Activated naive CD8-positive, alpha-beta T cell treated with anti-CD3 and anti-CD28 coated beads, Interleukin-2, amount 50 U/mL, for 24 hours (primary cell): ENCODE measurements at regions not wholly inside any gene's neighbourhood (a gene's known extent, or its start where the extent isn't known, plus 50 kb on each side); places are given as distances from the start of the nearest gene placed in this dataset.

Experiments used
- ATAC-seq: fragments of 150-1000 bp; cut with Tn5 transposase; one replicate; pipeline ENCODE4 v1.10.0; 2021
- DNase-seq: peaks from one replicate; pipeline ENCODE4 v3.0.0; 2021
- H3K27ac Mint-ChIP-seq: one replicate; pipeline ENCODE4 v1.8.0; 2021; ENCODE audit warnings: mild to moderate bottlenecking, mixed read lengths
- H3K27me3 Mint-ChIP-seq: one replicate; pipeline ENCODE4 v1.8.0; 2021; ENCODE audit warnings: mixed read lengths
- H3K36me3 Mint-ChIP-seq: one replicate; pipeline ENCODE4 v1.8.0; 2021; ENCODE audit warnings: low read depth, mixed read lengths
- H3K4me1 Mint-ChIP-seq: one replicate; pipeline ENCODE4 v1.8.0; 2021; ENCODE audit warnings: mixed read lengths
- H3K4me3 Mint-ChIP-seq: one replicate; pipeline ENCODE4 v1.8.0; 2021; ENCODE audit warnings: mild to moderate bottlenecking, moderate library complexity, mixed read lengths
- H3K9me3 Mint-ChIP-seq: one replicate; pipeline ENCODE4 v1.8.0; 2021; ENCODE audit warnings: mixed read lengths

DNA sequence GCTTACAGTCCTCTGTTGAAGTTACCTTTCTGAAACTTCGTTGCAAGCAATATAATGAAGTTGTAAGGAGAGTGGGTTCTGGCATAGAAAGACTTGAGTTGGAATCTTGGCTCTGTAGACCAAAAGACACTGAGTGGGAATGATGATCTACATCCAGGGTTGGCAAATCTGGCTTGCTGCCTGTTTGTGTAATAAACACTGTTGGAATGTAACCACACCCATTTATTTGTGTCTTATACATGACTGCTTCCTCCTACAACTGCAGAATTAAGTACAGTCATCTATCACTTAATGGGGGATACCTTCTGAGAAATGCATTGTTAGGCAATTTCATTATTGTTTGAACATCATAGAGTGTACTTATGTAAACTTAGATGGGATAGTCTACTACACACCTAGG lies 178.4 kb upstream of the SUCLG2 start:
- DNase-seq (no peak), ATAC-seq (no peak)
- no peaks in the 10 kb centered on the region for H3K27me3 Mint-ChIP-seq
- H3K9me3 Mint-ChIP-seq, result peaks cover 22% of the 10 kb centered on the region
- peaks cover 3% of the 10 kb centered on the region for H3K36me3 Mint-ChIP-seq
- H3K27ac Mint-ChIP-seq, result no peak overlapping the region
- no peak overlapping the region for H3K4me3 Mint-ChIP-seq
- H3K4me1 Mint-ChIP-seq, result no peaks in the 10 kb centered on the region

DNA sequence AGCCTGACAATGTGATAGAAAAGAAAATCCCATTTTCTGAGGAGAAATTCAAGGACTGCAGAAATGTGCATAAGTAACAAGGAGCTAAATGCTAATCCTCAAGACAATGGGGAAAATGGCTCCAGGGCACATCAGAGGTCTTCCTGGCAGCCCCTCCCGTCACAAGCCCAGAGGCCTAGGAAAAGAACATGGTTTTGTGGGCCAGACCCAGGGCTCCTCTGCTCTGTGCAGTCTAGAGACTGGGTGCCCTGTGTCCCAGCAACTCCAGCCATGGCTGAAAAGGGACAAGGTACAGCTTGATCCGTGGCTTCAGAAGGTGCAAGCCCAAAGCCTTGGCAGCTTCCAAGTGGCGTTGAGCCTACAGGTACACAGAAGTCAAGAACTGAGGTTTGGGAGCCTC lies 176.8 kb upstream of the SUCLG2 start:
- DNase-seq (no peak), ATAC-seq (no peak)
- no peak overlapping the region for H3K4me3 Mint-ChIP-seq
- H3K4me1 Mint-ChIP-seq, result no peaks in the 10 kb centered on the region
- peaks cover 22% of the 10 kb centered on the region for H3K9me3 Mint-ChIP-seq
- no peak overlapping the region for H3K27ac Mint-ChIP-seq
- H3K36me3 Mint-ChIP-seq, result peaks cover 3% of the 10 kb centered on the region
- H3K27me3 Mint-ChIP-seq, result no peaks in the 10 kb centered on the region

DNA sequence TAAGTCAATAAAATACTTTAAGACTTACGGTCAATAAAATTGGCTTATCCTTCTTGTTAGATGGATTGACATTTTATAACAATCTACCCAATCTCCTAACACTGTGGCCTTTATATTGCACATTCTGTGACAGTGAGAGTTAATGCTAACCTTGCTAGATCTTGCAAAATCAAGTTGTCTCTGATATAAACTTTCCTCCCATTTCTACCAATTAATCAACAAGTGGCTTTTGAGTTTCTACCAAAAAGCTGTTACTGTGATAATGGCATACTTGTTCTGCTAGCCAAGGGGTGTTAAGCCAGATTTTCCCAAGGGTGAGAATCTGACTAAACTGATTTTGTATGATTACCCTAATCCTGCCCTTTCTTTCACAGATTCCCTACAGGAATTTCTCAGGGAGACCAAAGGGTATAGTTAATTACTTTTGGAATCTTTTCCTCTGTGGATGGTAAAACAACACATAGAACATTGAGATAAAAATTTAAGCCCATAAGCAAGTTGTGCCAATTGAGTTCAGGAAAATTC lies 174.1 kb upstream of the SUCLG2 start:
- H3K4me3 Mint-ChIP-seq, result no peak overlapping the region
- ATAC-seq (no peak), DNase-seq (no peak)
- H3K27ac Mint-ChIP-seq, result no peak overlapping the region
- no peaks in the 10 kb centered on the region for H3K27me3 Mint-ChIP-seq
- no peaks in the 10 kb centered on the region for H3K4me1 Mint-ChIP-seq
- H3K9me3 Mint-ChIP-seq, result peaks cover 9% of the 10 kb centered on the region
- peaks cover 3% of the 10 kb centered on the region for H3K36me3 Mint-ChIP-seq

DNA sequence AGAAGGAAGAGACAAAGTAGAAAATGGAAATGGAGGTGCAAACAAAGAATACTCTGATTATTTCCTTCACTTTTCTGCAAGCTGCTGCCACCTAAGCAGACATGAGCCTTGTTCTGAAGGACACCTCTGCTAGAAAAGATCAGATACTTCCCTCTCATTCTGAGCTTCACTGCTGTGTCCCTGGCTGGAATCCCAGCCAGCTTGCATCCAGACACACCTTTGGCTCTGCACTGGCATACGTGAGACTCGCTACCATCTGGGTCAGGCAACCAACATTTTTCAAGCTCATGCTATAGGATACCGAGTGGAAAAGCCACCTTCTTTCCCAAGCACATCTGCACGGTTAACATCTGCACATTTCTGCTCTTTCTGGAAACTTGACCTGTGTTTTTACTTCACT lies 166.7 kb upstream of the SUCLG2 start:
- Mint-ChIP-seq H3K4me3 (no peak overlapping the region), H3K36me3 (no peaks in the 10 kb centered on the region), H3K27ac (no peak overlapping the region), H3K27me3 (no peaks in the 10 kb centered on the region), H3K4me1 (no peaks in the 10 kb centered on the region), H3K9me3 (no peaks in the 10 kb centered on the region)
- DNase-seq, result no peak
- ATAC-seq, result no peak

DNA sequence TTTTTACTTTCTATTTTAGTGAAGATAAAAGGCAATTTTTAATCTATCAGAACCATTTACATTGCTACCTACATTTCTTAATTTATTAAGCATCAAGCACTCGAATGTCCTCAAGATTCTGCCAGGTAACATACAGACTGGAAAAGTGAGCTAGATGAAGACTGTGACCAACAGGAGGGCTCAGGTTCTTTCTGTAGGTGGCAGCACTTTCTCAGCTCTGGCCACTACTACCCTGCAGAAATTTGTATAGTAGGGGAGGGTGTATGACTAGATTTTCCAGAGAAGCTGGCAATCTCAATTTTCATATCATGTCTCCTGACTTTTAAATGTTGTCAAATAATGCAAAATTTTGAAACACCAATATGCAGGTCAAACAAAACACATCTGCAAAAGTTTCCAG lies 165.0 kb upstream of the SUCLG2 start:
- Mint-ChIP-seq H3K27ac (no peak overlapping the region), H3K36me3 (no peaks in the 10 kb centered on the region), H3K9me3 (no peaks in the 10 kb centered on the region), H3K4me1 (no peaks in the 10 kb centered on the region), H3K4me3 (no peak overlapping the region), H3K27me3 (no peaks in the 10 kb centered on the region)
- DNase-seq (no peak), ATAC-seq (no peak)

DNA sequence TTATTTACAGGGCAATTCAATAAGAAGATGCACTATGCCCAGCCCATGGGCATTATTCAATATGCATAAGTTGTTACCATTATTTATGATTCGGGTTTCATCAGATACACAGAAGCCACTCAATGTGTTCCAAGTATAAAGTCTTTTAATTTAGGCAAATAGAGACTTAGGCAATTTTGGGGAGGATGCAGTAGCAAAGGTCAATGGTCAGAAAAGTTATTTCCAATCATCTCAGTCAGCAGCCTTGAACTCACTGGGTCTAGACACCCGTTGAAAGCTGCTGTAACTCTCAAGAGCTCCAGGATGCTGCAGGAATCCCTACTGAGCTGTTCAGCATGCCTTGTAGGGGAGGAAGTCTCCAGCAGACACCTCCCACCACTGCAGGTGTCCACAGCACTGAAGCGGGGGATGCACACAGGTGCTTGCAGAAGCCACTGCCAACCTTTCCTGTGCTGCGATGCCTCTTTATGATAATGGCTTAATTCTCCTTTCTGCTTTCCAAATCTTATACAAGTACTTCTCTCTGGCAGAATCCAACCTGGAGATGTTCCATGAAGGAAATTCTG lies 155.0 kb upstream of the SUCLG2 start:
- H3K27ac Mint-ChIP-seq, result no peak overlapping the region
- DNase-seq (no peak), ATAC-seq (no peak)
- H3K27me3 Mint-ChIP-seq, result no peaks in the 10 kb centered on the region
- H3K9me3 Mint-ChIP-seq, result no peaks in the 10 kb centered on the region
- no peak overlapping the region for H3K4me3 Mint-ChIP-seq
- H3K36me3 Mint-ChIP-seq, result no peaks in the 10 kb centered on the region
- no peaks in the 10 kb centered on the region for H3K4me1 Mint-ChIP-seq

DNA sequence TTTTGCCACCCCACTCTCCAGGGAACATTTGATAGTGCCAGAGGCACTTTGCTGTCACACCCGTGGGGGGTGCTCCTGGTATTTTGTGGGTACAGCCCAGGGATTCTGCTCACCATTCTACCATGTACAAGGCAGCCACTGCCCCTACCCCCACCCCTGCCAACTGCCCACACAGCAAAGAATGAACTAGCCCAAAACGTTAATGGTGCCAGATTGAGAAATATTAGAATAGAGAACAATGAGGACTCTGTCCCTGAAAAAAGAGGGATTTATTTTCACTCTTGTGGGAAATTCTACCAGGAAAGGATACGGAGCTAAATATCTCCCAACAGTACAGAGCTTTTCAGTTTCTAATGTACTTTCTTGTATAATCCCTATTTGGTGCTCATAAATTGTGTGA lies 154.5 kb upstream of the SUCLG2 start:
- no peaks in the 10 kb centered on the region for H3K9me3 Mint-ChIP-seq
- ATAC-seq, result no peak

DNA sequence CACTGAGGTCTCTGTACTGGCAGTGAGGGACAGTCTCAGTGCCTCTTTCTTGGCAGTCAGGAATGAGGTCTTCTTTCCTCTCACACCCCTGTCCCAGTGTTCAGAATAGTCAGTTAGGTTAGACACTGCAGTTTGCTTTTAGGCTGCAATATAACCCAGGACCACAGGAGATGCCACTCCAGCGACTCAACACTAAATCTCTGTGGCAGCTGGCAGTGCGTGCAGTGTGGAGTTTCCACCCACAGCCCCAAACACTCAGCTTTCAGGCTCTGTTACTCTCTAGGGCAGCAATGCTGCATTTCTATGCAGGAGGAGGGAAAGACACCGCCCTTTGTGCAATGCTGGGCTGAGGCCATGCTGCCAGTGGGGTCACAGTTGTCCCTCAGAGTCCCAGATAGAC lies 150.2 kb upstream of the SUCLG2 start:
- peaks cover 24% of the 10 kb centered on the region for H3K9me3 Mint-ChIP-seq
- H3K4me1 Mint-ChIP-seq, result no peaks in the 10 kb centered on the region
- no peaks in the 10 kb centered on the region for H3K27me3 Mint-ChIP-seq
- no peak overlapping the region for H3K4me3 Mint-ChIP-seq
- no peak overlapping the region for H3K27ac Mint-ChIP-seq
- H3K36me3 Mint-ChIP-seq, result peaks cover 6% of the 10 kb centered on the region
- ATAC-seq (no peak), DNase-seq (no peak)

More for the DNA sequence above, 154.5 kb upstream of the SUCLG2 start:
- Mint-ChIP-seq H3K27ac (no peak overlapping the region), H3K36me3 (no peaks in the 10 kb centered on the region), H3K4me3 (no peak overlapping the region), H3K27me3 (no peaks in the 10 kb centered on the region), H3K4me1 (no peaks in the 10 kb centered on the region)
- DNase-seq, result no peak

DNA sequence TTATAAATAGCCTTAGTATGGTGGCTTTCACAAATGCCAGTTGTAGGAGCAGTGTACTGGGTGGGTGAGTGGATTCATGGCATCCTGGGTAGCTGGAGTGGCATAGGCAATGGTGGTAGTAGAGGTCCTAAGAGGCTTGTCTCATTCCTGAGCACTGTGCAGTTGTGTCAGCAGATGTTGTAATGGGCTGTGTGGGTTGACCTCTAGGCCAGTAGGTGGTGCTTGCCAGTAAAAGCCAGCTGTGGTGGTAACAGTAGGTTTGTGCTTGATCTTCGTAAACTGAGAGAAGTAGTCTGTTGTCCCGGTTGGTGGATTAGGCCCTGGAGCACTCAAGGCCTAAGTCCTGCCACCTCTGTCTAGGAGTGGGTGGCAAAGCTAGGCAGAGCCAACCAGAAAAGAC lies 149.7 kb upstream of the SUCLG2 start:
- Mint-ChIP-seq H3K27me3 (no peaks in the 10 kb centered on the region), H3K4me3 (no peak overlapping the region), H3K27ac (no peak overlapping the region), H3K4me1 (no peaks in the 10 kb centered on the region), H3K9me3 (peaks cover 24% of the 10 kb centered on the region), H3K36me3 (peaks cover 6% of the 10 kb centered on the region)
- no peak for ATAC-seq
- DNase-seq, result no peak

DNA sequence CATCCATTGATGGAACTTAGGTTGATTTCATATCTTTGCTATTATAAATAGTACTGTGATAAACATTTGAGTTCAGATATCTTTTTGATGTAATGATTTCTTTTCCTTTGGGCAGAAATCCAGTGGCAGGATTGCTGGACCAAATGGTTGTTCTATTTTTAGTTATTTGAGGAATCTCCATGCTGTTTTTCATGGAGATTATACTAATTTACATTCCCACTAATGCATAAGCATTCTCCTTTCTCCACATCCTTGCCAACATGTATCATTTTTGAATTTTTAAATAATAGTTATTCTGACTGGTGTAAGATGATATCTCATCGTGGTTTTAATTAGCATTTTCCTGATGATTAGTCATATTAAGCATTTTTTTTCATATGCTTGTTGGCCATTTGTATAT lies 144.0 kb upstream of the SUCLG2 start:
- Mint-ChIP-seq H3K9me3 (peaks cover 20% of the 10 kb centered on the region), H3K27ac (no peak overlapping the region), H3K4me3 (no peak overlapping the region), H3K36me3 (peaks cover 6% of the 10 kb centered on the region), H3K27me3 (no peaks in the 10 kb centered on the region), H3K4me1 (no peaks in the 10 kb centered on the region)
- DNase-seq (no peak), ATAC-seq (no peak)

DNA sequence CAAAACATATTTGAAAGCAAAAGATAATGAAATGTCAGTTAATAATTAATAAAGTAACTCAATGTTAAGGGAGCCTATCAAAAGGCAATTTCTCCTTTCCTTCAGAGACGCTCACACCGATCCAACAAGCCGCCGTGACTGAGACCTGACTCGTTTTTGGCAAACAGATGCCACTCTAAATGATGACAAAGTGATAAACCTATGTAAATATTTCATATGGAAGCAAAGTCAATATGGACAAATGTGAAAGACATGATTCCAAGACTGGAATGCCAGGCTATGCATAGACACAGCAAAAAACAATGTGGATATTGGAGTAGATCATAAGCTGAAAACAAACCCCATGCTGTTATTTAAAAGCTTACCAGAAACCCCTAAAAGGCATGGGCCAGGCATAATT lies 137.2 kb upstream of the SUCLG2 start:
- Mint-ChIP-seq H3K36me3 (no peaks in the 10 kb centered on the region), H3K4me3 (no peak overlapping the region), H3K27me3 (no peaks in the 10 kb centered on the region), H3K27ac (no peak overlapping the region), H3K4me1 (peaks cover 5% of the 10 kb centered on the region), H3K9me3 (no peaks in the 10 kb centered on the region)
- ATAC-seq, result no peak
- no peak for DNase-seq

DNA sequence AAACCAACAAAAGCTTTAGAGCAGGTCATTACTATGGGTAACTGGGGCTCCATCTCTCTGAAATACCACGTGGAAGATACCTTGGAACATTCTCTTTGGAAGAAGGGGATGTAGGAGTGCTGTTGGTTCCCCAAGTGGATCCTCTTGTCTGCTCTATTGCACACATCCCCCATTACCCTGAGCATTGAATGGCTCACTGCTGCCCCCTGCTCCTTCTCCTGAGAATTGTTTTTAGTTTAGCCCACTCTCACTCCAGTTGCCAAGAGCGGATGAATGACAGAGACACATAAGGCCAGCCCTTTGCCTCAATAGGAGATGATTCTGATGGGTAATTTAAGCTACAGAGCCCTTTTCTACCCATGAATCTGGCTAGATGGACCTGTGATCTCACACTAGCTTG lies 135.6 kb upstream of the SUCLG2 start:
- no peak overlapping the region for H3K27ac Mint-ChIP-seq
- peaks cover 5% of the 10 kb centered on the region for H3K4me1 Mint-ChIP-seq
- H3K36me3 Mint-ChIP-seq, result peaks cover 5% of the 10 kb centered on the region
- DNase-seq (peak; percentile 69), ATAC-seq (peak; percentile 86)
- H3K27me3 Mint-ChIP-seq, result no peaks in the 10 kb centered on the region
- peaks cover 14% of the 10 kb centered on the region for H3K9me3 Mint-ChIP-seq
- H3K4me3 Mint-ChIP-seq, result no peak overlapping the region

DNA sequence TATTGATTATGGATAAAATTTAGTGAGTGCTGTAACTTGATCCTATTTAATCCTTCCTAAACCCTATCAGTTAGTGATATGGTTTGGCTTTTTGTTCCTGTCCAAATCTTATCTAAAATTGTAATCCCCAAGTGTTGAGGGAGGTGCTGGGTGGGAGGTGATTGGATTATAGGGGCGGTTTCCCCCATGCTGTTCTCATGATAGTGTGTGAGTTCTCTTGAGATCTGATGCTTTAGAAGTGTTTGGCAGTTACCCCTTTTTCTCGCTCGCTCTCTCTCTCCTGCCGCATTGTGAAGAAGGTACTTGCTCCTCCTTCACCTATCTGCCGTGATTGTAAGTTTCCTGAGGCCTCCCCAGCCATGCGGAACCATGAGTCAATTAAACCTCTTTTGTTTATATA lies 134.0 kb upstream of the SUCLG2 start:
- Mint-ChIP-seq H3K27ac (no peak overlapping the region), H3K27me3 (no peaks in the 10 kb centered on the region), H3K36me3 (peaks cover 5% of the 10 kb centered on the region), H3K9me3 (peaks cover 18% of the 10 kb centered on the region), H3K4me3 (no peak overlapping the region), H3K4me1 (peaks cover 5% of the 10 kb centered on the region)
- ATAC-seq (no peak), DNase-seq (no peak)

DNA sequence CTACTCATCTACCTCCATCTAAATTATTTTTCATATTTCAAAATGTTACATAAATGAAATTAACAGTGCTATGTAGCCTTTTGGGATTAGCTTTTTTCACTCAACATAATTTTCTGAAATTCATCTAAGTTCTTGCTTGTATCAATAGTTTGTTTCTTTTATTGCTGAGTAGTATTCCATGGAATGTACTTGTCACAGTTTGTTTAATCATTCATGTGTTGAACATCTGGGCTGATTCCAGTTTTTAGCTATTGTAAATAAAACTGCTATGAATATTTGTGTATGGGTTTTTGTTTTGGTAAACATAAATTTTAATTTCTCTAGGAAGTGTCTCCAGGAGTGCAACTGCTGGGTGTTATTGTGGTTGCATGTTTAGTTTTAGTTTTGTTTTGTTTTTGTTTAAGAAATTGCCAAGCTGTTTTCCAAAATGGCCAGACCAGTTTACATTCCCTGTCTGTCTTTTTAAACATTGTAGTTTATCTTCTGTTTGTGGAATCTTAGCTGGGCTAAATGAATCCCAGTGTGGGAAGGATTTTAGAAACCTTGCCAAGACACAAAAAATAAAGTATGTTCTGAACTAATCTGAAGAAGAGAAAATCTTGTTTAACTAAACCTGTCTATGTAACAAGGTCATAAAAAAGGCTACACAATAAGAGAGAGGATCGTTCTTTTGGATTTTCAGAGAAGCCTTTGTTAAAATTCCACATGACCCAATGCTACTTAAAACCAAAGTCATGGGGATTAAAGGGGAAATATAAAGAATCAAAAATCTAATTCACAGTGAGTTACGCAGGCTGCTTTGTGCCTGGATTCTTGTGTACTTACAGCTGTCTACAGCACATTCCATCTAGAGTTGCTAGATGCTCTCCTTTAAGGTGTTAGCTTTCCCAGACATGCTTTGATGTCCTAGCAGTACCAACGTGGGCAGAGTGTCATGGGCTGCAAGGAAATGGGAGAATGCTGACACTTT lies 129.2 kb upstream of the SUCLG2 start:
- H3K27me3 Mint-ChIP-seq, result no peaks in the 10 kb centered on the region
- H3K4me3 Mint-ChIP-seq, result no peak overlapping the region
- ATAC-seq, result no peak
- no peak for DNase-seq
- no peak overlapping the region for H3K27ac Mint-ChIP-seq
- H3K36me3 Mint-ChIP-seq, result peaks cover 9% of the 10 kb centered on the region
- peaks cover 30% of the 10 kb centered on the region for H3K9me3 Mint-ChIP-seq
- H3K4me1 Mint-ChIP-seq, result no peaks in the 10 kb centered on the region

DNA sequence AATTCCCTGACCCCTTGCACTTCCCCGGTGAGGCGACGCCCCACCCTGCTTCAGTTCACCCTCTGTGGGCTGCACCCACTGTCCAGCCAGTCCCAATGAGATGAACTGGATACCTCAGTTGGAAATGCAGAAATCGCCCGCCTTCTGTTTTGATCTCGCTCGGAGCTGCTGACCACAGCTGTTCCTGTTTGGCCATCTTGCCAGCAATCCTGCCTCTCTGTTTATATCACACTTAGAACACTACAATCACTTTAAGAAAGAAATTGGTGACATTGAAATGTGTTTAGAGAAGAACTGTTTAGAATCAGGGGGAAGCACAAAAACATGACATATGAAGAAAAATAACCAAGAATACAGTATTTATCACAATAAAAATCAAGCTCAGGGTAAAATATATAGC lies 127.5 kb upstream of the SUCLG2 start:
- no peak overlapping the region for H3K27ac Mint-ChIP-seq
- H3K36me3 Mint-ChIP-seq, result peaks cover 9% of the 10 kb centered on the region
- H3K27me3 Mint-ChIP-seq, result no peaks in the 10 kb centered on the region
- DNase-seq, result no peak
- peaks cover 37% of the 10 kb centered on the region for H3K9me3 Mint-ChIP-seq
- H3K4me1 Mint-ChIP-seq, result no peaks in the 10 kb centered on the region
- H3K4me3 Mint-ChIP-seq, result no peak overlapping the region
- ATAC-seq, result no peak
